Cardiac fibroblast (primary cell): ENCODE measurements at regions not wholly inside any gene's neighbourhood (a gene's known extent, or its start where the extent isn't known, plus 50 kb on each side); places are given as distances from the start of the nearest gene placed in this dataset.

Source experiments
- DNase-seq, 2 donors: peaks; one replicate each; pipeline versions ENCODE4 v3.0.0 to v3.0.0-alpha.2; 2010; ENCODE audit warnings: low read depth in 2 of 2
- H3K4me3 ChIP-seq, 2 donors: replicated peaks in 1 of 2; 1 replicate in 1 of 2; 2 replicates in 1 of 2; pipeline ENCODE4 v1.5.1; 2011; ENCODE audit warnings: low read depth in 2 of 2, low read length in 2 of 2, mild to moderate bottlenecking in 2 of 2, moderate library complexity in 1 of 2
- TF ChIP-seq, protein P1 (sequence below): IDR thresholded peaks from one replicate; pipeline ENCODE4 v1.5.1; 2011; ENCODE audit warnings: low read depth, mild to moderate bottlenecking, low read length, inconsistent platforms

DNA sequence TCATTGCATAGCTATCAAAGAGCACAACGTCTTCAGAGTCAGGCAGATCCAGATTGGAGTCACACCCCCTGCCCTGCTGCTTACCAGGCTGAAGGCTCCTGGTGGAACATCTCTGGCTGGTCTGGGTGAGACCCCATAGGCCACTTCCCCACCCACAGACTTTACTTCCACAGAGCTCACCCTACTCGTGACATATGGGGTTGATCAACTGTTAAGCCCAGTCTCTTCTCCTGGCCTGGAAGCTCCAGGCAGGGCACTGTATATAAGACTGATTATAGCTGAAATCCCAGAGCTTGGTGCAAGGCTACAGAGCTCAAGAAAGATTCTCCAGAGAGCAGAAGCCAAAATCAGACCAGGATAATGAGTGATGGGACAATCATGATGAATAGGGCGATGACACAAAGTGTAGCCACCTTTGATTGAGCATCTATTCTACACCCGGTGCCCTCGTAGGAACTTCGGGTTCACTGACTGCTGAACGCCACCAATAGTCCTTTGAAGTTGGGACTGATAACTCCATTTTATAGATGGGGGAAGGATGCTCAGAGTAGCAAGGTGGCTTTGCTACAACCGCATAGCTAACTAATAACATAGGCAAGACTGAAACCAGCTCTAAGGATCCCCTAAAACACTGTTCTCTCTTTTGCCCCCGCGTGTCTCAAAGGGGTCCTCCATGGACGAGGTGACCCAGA, 287.8 kb downstream of the BCL11B start:
- TF ChIP-seq, protein P1, sequence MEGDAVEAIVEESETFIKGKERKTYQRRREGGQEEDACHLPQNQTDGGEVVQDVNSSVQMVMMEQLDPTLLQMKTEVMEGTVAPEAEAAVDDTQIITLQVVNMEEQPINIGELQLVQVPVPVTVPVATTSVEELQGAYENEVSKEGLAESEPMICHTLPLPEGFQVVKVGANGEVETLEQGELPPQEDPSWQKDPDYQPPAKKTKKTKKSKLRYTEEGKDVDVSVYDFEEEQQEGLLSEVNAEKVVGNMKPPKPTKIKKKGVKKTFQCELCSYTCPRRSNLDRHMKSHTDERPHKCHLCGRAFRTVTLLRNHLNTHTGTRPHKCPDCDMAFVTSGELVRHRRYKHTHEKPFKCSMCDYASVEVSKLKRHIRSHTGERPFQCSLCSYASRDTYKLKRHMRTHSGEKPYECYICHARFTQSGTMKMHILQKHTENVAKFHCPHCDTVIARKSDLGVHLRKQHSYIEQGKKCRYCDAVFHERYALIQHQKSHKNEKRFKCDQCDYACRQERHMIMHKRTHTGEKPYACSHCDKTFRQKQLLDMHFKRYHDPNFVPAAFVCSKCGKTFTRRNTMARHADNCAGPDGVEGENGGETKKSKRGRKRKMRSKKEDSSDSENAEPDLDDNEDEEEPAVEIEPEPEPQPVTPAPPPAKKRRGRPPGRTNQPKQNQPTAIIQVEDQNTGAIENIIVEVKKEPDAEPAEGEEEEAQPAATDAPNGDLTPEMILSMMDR = no peak
- DNase-seq = no peak
- no peak overlapping the region for H3K4me3 ChIP-seq

- TF ChIP-seq, protein P1 = no peak
- DNase-seq = no peak
- H3K4me3 ChIP-seq = no peak overlapping the region
Observed at GRCh38 chr14:98984719-98985041, 287.3 kb downstream of the BCL11B start.

DNA sequence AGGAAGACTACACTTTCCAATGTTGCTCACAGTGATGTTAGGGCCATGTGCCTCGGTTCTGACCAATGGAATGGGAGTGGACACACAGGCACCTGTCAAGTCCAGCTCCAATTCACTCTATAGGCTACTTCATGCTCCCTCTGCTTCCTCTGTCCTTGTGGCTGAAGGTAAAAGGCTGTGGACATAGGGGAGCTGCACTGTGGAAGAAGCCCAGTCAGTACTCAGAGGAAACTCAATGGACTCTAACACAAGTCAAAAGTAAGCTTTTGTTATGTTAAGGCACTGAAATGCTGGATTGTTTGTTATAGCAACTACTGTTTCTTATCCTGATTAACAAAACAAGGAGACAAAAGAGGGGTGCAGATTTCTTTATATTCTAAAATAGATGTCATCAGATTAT, 278.2 kb downstream of the BCL11B start:
- DNase-seq = no peak
- TF ChIP-seq, protein P1 = no peak
- H3K4me3 ChIP-seq = no peak overlapping the region

- TF ChIP-seq, protein P1 = no peak
- DNase-seq = no peak
- H3K4me3 ChIP-seq = no peak overlapping the region
Observed at GRCh38 chr14:98994561-98994960, 277.4 kb downstream of the BCL11B start.

- DNase-seq = no peak
- no peak overlapping the region for H3K4me3 ChIP-seq
- TF ChIP-seq, protein P1 = no peak
Observed at GRCh38 chr14:98997526-98998205, 274.3 kb downstream of the BCL11B start.

GRCh38 chr14:98999345-98999744, 272.7 kb downstream of the BCL11B start:
- H3K4me3 ChIP-seq = no peak overlapping the region
- TF ChIP-seq, protein P1 = no peak
- DNase-seq = no peak
